Activated CD4-positive, alpha-beta T cell treated with anti-CD3 and anti-CD28 coated beads, Interleukin-10, Interleukin-2, amounts not matched to agents 100 ng/mL and 50 ng/mL, durations not matched to agents 16 hours and 8 hours (primary cell): ENCODE measurements at regions not wholly inside any gene's neighbourhood (a gene's known extent, or its start where the extent isn't known, plus 50 kb on each side); places are given as distances from the start of the nearest gene placed in this dataset.

ENCODE experiments used
- DNase-seq: peaks from one replicate; pipeline ENCODE4 v3.0.0-alpha.2; 2020

DNA sequence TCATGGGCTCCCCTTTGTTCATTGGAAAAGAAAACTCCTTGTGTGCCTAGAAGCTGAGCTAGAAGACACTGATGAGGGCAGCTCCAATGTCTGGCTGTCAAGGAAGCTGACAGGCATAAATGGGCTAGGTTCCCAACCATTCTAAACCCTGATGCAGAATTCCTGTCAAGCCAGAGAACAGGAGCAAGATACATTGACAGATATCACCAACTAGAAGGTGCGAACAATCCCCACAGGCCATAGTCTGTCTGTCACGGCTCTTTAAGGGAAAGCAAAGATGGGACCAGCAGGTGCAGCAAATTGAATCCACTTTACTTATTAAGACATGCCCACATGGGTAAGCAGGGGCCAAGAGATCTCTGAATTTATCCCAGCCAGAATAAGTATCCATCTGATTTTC is 617.9 kb upstream of the POT1 start:
- no peak for DNase-seq

DNA sequence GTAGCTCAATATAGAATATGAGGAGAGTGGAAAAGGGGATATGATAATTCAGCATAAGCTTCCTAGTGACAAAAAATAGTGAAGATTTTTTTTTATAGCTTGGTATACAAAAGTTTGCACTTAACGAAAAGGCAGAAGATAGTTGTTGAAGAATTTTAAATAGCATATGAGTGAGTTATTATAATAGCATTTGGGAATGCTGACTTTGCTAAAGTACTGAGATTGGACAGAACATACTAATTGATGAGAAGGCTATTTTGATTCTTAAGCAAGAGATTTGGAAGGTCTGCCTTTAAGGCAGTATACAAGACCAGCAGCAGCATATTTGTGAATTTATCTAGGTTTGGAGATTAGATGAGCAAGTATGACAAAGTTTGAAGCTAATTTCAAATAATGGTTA is 600.9 kb upstream of the POT1 start:
- DNase-seq, result no peak

GRCh38 chr7:125529249-125529648 is 599.6 kb upstream of the POT1 start:
- no peak for DNase-seq

DNA sequence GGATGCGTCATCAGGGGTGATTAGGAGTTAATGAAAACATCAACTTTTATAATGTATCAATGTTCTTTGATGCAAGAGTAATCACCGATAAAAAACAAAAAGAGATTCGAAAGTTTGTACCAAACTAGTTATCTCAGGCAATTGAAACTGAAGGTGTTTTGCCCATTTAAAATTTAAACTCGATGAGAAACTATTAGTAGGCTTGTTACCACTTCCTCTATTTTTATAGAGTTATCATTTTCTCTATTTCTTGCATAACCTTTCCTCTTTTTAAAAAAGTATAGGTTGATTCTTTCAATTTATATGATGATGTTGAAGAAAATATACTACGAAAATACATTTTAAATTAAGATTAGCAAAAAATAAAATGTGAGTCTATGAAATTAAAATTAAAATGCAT is 597.3 kb upstream of the POT1 start:
- DNase-seq, result no peak

GRCh38 chr7:125526092-125526491 is 596.5 kb upstream of the POT1 start:
- DNase-seq, result no peak

- DNase-seq, result no peak
Measured at GRCh38 chr7:125516194-125516593, 586.6 kb upstream of the POT1 start.

- DNase-seq, result no peak
Measured at GRCh38 chr7:125512373-125512772, 582.7 kb upstream of the POT1 start.

DNA sequence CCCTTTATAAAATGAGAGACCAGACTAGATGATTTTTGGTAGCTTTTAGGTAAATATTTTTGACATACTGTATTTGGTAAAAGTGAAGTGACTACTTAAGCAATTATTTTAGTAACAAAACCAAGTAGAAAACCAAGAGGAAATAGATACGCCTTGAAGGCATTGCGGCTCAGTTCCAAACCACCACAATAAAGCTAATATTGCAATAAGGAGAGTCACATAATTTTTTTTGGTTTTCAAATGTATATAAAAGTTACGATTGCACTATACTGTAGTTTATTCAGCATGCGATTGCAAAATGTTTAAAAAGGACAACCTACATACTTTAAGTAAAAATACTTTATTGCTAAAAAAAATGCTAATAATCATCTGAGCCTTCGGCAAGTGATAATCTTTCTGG is 581.7 kb upstream of the POT1 start:
- DNase-seq, result no peak

- DNase-seq, result no peak
Measured at GRCh38 chr7:125506331-125506730, 576.7 kb upstream of the POT1 start.

- no peak for DNase-seq
Measured at GRCh38 chr7:125504848-125505247, 575.2 kb upstream of the POT1 start.

- no peak for DNase-seq
Measured at GRCh38 chr7:125495997-125496396, 566.4 kb upstream of the POT1 start.

DNA sequence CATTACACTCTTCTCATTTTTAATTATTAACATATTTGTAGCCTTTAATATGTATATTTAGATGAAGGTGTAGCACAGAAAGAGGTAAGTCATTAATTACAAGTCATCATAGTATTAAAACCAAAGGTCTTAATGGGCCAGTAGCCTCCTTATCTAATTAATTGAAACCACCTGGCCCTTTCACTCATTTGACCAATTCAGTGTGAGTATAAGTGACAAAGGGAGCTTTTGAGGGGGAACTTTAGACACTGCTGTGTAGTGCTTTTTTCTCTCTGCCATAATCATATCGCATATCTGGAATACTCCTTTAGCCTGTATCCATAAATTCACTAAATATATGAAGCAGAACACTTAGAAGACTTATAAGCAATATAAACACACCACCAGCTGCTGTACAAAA is 562.9 kb upstream of the POT1 start:
- DNase-seq, result no peak

GRCh38 chr7:125491137-125491536 is 561.5 kb upstream of the POT1 start:
- DNase-seq, result no peak

DNA sequence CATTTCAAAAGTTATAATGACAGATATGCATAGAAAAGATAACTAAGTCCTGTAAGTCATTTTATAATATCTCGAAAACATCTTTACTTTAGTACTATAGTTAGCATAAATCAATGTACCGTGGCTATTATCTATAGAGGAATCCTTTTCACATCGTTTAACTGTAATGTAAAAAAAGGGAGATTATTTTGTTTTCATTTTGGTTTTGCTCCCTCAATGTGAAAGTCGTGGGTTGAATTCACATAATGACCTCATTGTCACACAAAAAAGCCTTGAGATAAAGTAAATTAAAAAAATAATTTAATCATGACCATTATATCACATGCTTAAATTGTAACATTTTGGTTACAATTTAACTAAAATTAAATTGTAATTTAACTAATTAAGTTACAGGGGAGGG is 560.5 kb upstream of the POT1 start:
- no peak for DNase-seq

DNA sequence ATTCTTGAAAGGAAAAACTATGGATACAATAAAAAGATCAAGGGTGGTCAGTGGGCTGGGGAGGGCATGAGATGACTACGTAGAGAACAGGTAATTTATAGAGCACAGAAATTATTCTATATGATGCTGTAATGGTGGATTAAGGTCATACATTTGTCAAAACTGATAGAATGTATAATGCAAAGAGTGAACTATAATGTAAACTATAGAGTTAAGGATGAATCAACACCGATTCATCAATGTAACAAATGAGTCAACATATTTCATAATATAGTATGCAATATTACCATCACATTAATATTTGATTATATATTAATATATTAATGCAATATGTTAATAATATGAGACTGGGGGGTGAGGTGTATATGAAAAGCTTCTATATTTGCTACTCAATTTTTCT is 555.6 kb upstream of the POT1 start:
- DNase-seq, result no peak

- no peak for DNase-seq
Measured at GRCh38 chr7:125484755-125485154, 555.1 kb upstream of the POT1 start.

GRCh38 chr7:125481323-125481722 is 551.7 kb upstream of the POT1 start:
- no peak for DNase-seq

DNA sequence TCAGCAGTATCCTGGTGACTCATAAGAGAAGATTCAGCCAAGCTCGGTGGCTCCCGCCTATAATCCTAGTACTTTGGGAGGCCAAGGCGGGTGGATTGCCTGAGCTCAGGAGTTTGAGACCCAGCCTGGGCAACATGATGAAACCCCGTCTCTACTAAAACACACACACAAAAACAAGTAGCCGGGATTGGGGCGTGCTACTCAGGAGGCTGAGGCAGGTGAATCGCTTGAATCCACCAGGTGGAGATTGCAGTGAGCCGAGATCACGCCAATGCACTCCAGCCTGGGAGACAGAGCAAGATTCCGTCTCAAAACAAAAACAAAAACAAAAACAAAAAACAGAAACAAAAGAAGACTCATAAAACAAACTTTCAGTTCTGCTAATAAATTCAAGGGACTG is 551.1 kb upstream of the POT1 start:
- no peak for DNase-seq

GRCh38 chr7:125468855-125469174 is 539.2 kb upstream of the POT1 start:
- no peak for DNase-seq

- DNase-seq, result no peak
Measured at GRCh38 chr7:125467996-125468854, 538.6 kb upstream of the POT1 start.

DNA sequence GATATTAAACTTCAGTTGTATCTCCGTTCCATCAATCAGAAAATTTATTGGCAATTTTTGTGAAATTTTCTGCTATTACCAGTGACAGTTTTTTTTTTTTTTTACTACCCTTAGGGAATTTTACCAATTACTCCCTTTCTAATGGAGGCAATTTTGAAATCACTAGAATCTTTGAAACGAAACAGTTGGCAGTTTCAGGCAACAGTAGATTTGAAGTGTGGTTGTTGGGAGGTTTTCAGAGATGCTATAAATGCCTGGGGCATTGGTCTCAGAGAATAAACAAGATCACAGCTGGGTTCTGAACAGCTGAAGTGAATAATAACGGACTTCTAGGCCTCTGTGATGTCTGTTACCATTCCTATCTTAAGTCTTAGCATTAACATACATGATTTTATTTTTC is 535.9 kb upstream of the POT1 start:
- DNase-seq, result no peak

DNA sequence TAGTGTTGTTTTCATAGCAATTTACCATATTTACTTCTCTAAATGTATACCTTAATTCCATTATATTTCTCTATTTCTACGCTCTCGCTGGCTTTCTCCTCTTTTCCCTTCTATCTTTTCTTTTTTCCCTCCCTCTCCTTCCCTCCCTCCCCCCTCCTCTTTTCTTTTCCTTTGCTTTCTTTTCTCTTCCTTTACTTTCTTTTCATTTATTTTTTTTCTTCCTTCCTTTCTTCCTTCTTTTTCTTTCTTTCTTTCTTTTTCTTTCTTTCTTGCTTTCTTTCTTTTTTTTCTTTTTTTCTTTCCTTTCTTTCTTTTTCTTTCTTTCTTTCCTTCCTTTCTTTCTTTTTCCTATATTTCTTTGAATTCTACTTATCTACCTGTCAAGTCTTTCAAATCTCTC is 533.0 kb upstream of the POT1 start:
- DNase-seq, result no peak

DNA sequence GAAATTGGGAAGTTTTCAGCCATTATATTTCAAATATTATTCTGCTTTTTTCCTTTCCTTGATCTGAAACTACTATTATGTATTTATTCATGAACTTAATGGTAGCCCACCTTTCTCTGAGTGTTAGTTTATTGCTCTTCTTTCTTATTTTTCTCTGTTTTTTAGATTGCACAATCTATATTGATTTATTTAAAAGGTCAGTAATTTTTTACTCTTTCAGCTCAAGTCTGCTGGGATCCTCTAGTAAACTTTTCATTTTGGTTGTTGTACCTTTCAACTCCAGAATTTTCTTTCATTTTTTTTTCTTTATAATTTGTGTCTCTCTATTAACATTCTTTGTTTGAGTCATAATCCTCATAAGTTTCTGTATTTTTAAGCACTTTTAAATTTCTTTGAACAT is 529.4 kb upstream of the POT1 start:
- DNase-seq, result no peak

DNA sequence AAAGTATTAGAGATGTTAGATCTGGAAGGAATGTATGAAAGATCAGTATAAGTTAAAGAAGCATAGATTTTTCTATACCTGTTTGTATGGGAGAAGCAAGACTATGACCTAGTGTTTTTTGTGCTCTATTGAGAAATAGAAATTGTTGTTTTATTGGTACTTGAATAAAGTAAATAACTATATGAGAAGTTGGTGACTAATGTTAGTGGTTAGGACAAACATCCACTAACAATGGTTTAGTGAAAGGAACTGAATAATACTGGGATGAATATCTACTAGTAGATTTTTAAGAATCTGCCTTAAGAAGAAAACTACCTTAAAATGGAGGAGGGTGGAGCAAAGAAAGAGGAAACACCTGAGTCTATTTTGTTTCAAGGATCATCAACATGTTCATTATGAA is 521.1 kb upstream of the POT1 start:
- no peak for DNase-seq

- DNase-seq, result no peak
Measured at GRCh38 chr7:125445836-125446235, 516.2 kb upstream of the POT1 start.

DNA sequence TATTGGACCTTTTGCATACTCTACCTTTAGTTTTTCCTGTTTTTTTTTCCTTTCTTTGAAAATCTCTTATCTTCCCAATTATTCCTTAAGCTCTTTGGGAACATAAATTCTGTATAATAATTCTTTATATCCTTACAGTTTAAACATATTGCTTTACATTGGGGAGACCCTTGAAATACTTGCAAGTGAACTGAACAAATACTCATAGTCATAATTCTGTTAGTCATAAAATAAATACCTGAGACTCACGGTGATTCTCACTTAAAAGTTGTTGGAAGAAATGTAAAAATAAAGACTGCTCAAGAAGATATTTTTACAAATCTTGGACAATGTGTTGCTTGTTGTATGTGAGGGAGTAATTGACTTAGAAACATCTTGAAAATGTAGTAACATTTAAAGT is 515.2 kb upstream of the POT1 start:
- no peak for DNase-seq
